ENCODE measurements at regions not wholly inside any gene's neighbourhood (a gene's known extent, or its start where the extent isn't known, plus 50 kb on each side); places are given as distances from the start of the nearest gene placed in this dataset.

GRCh38 chr3:59429198-59429597 lies 379.4 kb upstream of the CFAP20DC start:
- Histone ChIP-seq H3K27ac (replicated peaks in 1 of 4) (no peak overlapping the region), H3K4me3 (no peak overlapping the region), H3K27me3 (no peaks in the 10 kb centered on the region), H3K4me1 (peaks cover 0 to 19% (median 17%) of the 10 kb centered on the region in 4 donors), H3K36me3 (no peaks in the 10 kb centered on the region), H3K9me3 (no peaks in the 10 kb centered on the region)
- intact Hi-C loops (cut with DNase I): loop anchor here (10.0 kb wide), 1 partner anchor 146 kb away; no protein-coding TSS in a partner anchor
- DNase-seq (ENCODE audit: extremely low spot score): no peak
- TF ChIP-seq EP300 (IDR thresholded peaks at IDR 0.05) (no peak), CTCF (IDR thresholded peaks at IDR 0.05) (no peak), POLR2A (IDR thresholded peaks at IDR 0.05; ENCODE audit: low read depth) (no peak), POLR2AphosphoS5 (IDR thresholded peaks at IDR 0.05) (no peak)
- WGBS: 85% methylated on average over 2 of the region's 2 CpGs

- H3K36me3 ChIP-seq: no peaks in the 10 kb centered on the region
- DNase-seq (ENCODE audit: extremely low spot score): no peak
- no peak overlapping the region for H3K4me3 ChIP-seq
- 87% methylated on average over 10 of the region's 10 CpGs for WGBS
- TF ChIP-seq EP300 (IDR thresholded peaks at IDR 0.05) (no peak), POLR2A (IDR thresholded peaks at IDR 0.05; ENCODE audit: low read depth) (no peak), CTCF (IDR thresholded peaks at IDR 0.05) (no peak)
- H3K27me3 ChIP-seq: no peaks in the 10 kb centered on the region
- H3K27ac ChIP-seq (replicated peaks in 1 of 4): no peak overlapping the region
- no peaks in the 10 kb centered on the region for H3K9me3 ChIP-seq
- H3K4me1 ChIP-seq: peaks cover 0 to 19% (median 17%) of the 10 kb centered on the region in 4 donors
- intact Hi-C loops (cut with DNase I): loop anchor here (10.0 kb wide), 1 partner anchor 148 kb away; no protein-coding TSS in a partner anchor
Observed at GRCh38 chr3:59426821-59427565, 377.2 kb upstream of the CFAP20DC start.

- H3K4me1 ChIP-seq: peaks cover 0 to 19% (median 17%) of the 10 kb centered on the region in 4 donors
- no peaks in the 10 kb centered on the region for H3K9me3 ChIP-seq
- no peak overlapping the region for H3K4me3 ChIP-seq
- DNase-seq (ENCODE audit: extremely low spot score): no peak
- intact Hi-C loops (cut with DNase I): loop anchor here (10.0 kb wide), 1 partner anchor 149 kb away; no protein-coding TSS in a partner anchor
- TF ChIP-seq EP300 (IDR thresholded peaks at IDR 0.05): no peak
- no peak for TF ChIP-seq POLR2AphosphoS5 (IDR thresholded peaks at IDR 0.05)
- no peak for TF ChIP-seq POLR2A (IDR thresholded peaks at IDR 0.05; ENCODE audit: low read depth)
- TF ChIP-seq CTCF (IDR thresholded peaks at IDR 0.05): no peak
- 87% methylated on average over 5 of the region's 5 CpGs for WGBS
- no peaks in the 10 kb centered on the region for H3K36me3 ChIP-seq
- H3K27ac ChIP-seq (replicated peaks in 1 of 4): peak overlapping the region in 2 of 4 donors; percentile 6 to 10
- H3K27me3 ChIP-seq: no peaks in the 10 kb centered on the region
Observed at GRCh38 chr3:59425942-59426341, 376.1 kb upstream of the CFAP20DC start.

GRCh38 chr3:59425371-59425770 lies 375.5 kb upstream of the CFAP20DC start:
- Histone ChIP-seq H3K4me1 (peaks cover 0 to 19% (median 17%) of the 10 kb centered on the region in 4 donors), H3K4me3 (no peak overlapping the region), H3K36me3 (no peaks in the 10 kb centered on the region), H3K27me3 (no peaks in the 10 kb centered on the region), H3K27ac (replicated peaks in 1 of 4) (peak overlapping the region in 3 of 4 donors; percentile 10 to 55 (median 55)), H3K9me3 (no peaks in the 10 kb centered on the region)
- TF ChIP-seq POLR2AphosphoS5 (IDR thresholded peaks at IDR 0.05): peak in 1 of 2 donors; percentile 55
- TF ChIP-seq POLR2A (IDR thresholded peaks at IDR 0.05; ENCODE audit: low read depth): no peak
- DNase-seq (ENCODE audit: extremely low spot score): no peak
- 34% methylated on average over 8 of the region's 8 CpGs for WGBS
- intact Hi-C loops (cut with DNase I): loop anchor here (10.0 kb wide), 1 partner anchor 149 kb away; no protein-coding TSS in a partner anchor

- WGBS: 77% methylated on average over 10 of the region's 10 CpGs
- no peak for DNase-seq (ENCODE audit: extremely low spot score)
- intact Hi-C loops (cut with DNase I): loop anchor here (10.0 kb wide), 1 partner anchor 150 kb away; no protein-coding TSS in a partner anchor
- Histone ChIP-seq H3K4me1 (peaks cover 0 to 19% (median 17%) of the 10 kb centered on the region in 4 donors), H3K4me3 (no peak overlapping the region), H3K36me3 (no peaks in the 10 kb centered on the region), H3K9me3 (no peaks in the 10 kb centered on the region), H3K27ac (replicated peaks in 1 of 4) (no peak overlapping the region), H3K27me3 (no peaks in the 10 kb centered on the region)
- TF ChIP-seq POLR2A (IDR thresholded peaks at IDR 0.05; ENCODE audit: low read depth) (no peak), EP300 (IDR thresholded peaks at IDR 0.05) (no peak), POLR2AphosphoS5 (IDR thresholded peaks at IDR 0.05) (no peak), CTCF (IDR thresholded peaks at IDR 0.05) (no peak)
Observed at GRCh38 chr3:59424268-59425010, 374.6 kb upstream of the CFAP20DC start.
